ENCODE measurements at regions not wholly inside any gene's neighbourhood (a gene's known extent, or its start where the extent isn't known, plus 50 kb on each side); places are given as distances from the start of the nearest gene placed in this dataset.

GRCh38 chr18:4639628-4640310 lies 184.7 kb upstream of the DLGAP1 start:
- Mint-ChIP-seq H3K4me1 (ENCODE audit: low read depth) (no peaks in the 10 kb centered on the region), H3K9me3 (peaks cover 4% of the 10 kb centered on the region), H3K27me3 (ENCODE audit: low read depth) (no peaks in the 10 kb centered on the region), H3K4me3 (no peak overlapping the region), H3K27ac (no peak overlapping the region), H3K36me3 (ENCODE audit: low read depth) (no peaks in the 10 kb centered on the region)
- CTCF ChIA-PET = no interaction called here
- intact Hi-C loops (cut with micrococcal nuclease) = no loop called here
- DNase-seq = no peak

DNA sequence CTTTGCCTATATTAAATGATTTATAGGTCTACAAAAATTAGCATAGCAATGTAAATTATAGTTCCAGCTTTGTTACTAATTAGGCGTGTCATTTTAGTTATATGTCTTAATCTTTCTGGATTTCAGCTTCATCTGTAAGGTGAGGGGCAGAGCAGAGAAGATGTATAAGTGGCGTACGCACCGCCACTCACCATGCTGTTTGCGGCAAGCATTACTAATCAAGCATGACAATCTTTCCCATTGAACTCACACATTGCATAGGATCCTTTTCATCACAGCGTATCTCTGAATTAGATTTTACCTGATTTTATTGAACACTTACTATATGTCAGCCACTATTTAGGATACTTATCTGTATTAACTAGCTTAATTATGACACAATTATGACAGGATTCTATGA lies 183.6 kb upstream of the DLGAP1 start:
- intact Hi-C loops (cut with micrococcal nuclease) = no loop called here
- Mint-ChIP-seq H3K27ac (no peak overlapping the region), H3K36me3 (ENCODE audit: low read depth) (no peaks in the 10 kb centered on the region), H3K9me3 (no peaks in the 10 kb centered on the region), H3K4me3 (no peak overlapping the region), H3K4me1 (ENCODE audit: low read depth) (no peaks in the 10 kb centered on the region), H3K27me3 (ENCODE audit: low read depth) (no peaks in the 10 kb centered on the region)
- DNase-seq = no peak
- CTCF ChIA-PET = no interaction called here

DNA sequence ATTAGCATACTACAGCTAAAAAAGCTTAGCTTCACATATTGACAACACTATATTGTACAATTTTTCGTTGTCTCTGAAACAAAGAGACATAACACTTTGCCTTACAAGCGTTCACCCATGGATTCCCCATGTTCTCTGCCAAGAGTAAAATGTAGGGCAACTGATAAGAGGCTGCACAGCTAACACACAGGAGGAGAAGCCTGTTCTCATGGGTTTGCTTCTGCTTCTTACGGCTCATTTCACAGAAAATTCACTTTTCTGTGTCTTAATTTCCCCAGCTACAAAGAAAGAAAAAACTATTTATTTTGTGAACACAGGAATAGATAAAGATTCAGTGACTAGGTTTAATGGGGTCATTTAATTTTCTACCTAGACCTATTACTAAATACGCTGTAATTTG lies 182.8 kb upstream of the DLGAP1 start:
- Mint-ChIP-seq H3K36me3 (ENCODE audit: low read depth) (no peaks in the 10 kb centered on the region), H3K27me3 (ENCODE audit: low read depth) (no peaks in the 10 kb centered on the region), H3K27ac (no peak overlapping the region), H3K4me3 (no peak overlapping the region), H3K9me3 (peaks cover 1% of the 10 kb centered on the region), H3K4me1 (ENCODE audit: low read depth) (no peaks in the 10 kb centered on the region)
- CTCF ChIA-PET = interaction anchor here (0.6 kb wide), 1 partner anchor 99 kb away, joined by 3 read pairs; no protein-coding TSS in a partner anchor
- no peak for DNase-seq
- intact Hi-C loops (cut with micrococcal nuclease) = no loop called here

GRCh38 chr18:4636967-4637366 lies 181.9 kb upstream of the DLGAP1 start:
- CTCF ChIA-PET = no interaction called here
- Mint-ChIP-seq H3K27ac (no peak overlapping the region), H3K27me3 (ENCODE audit: low read depth) (no peaks in the 10 kb centered on the region), H3K4me1 (ENCODE audit: low read depth) (no peaks in the 10 kb centered on the region), H3K9me3 (peaks cover 5% of the 10 kb centered on the region), H3K4me3 (no peak overlapping the region), H3K36me3 (ENCODE audit: low read depth) (no peaks in the 10 kb centered on the region)
- DNase-seq = no peak
- intact Hi-C loops (cut with micrococcal nuclease) = no loop called here

DNA sequence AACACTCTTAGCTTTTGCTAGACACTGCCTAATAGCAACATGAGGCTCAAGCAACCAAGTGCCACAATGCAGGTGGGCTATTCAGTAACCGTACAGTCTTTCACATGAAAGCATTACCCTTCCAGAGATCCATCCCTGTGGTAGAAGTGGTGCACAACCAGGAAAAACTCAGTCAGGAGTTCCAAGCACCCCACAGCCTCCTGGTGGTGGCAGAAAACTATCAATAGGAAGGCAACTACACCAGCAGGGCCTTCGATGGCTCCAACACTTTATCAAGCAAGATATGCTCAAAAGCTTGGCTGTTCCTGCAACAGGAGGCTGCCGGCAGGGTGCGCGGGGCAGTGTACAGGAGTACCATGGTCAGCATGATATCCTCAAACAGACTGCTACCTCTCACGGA lies 176.1 kb upstream of the DLGAP1 start:
- H3K9me3 Mint-ChIP-seq = peaks cover 5% of the 10 kb centered on the region
- H3K4me3 Mint-ChIP-seq = no peak overlapping the region
- no peaks in the 10 kb centered on the region for H3K27me3 Mint-ChIP-seq (ENCODE audit: low read depth)
- H3K36me3 Mint-ChIP-seq (ENCODE audit: low read depth) = no peaks in the 10 kb centered on the region
- CTCF ChIA-PET = no interaction called here
- no peak for DNase-seq
- H3K27ac Mint-ChIP-seq = no peak overlapping the region
- intact Hi-C loops (cut with micrococcal nuclease) = no loop called here
- H3K4me1 Mint-ChIP-seq (ENCODE audit: low read depth) = no peaks in the 10 kb centered on the region

- H3K27me3 Mint-ChIP-seq (ENCODE audit: low read depth) = no peaks in the 10 kb centered on the region
- peaks cover 2% of the 10 kb centered on the region for H3K9me3 Mint-ChIP-seq
- no peak for DNase-seq
- intact Hi-C loops (cut with micrococcal nuclease) = no loop called here
- no peaks in the 10 kb centered on the region for H3K36me3 Mint-ChIP-seq (ENCODE audit: low read depth)
- no peaks in the 10 kb centered on the region for H3K4me1 Mint-ChIP-seq (ENCODE audit: low read depth)
- H3K27ac Mint-ChIP-seq = no peak overlapping the region
- no peak overlapping the region for H3K4me3 Mint-ChIP-seq
- CTCF ChIA-PET = no interaction called here
Measured at GRCh38 chr18:4605212-4605611, 150.1 kb upstream of the DLGAP1 start.

- H3K27ac Mint-ChIP-seq = no peak overlapping the region
- H3K36me3 Mint-ChIP-seq (ENCODE audit: low read depth) = no peaks in the 10 kb centered on the region
- no peak overlapping the region for H3K4me3 Mint-ChIP-seq
- H3K4me1 Mint-ChIP-seq (ENCODE audit: low read depth) = no peaks in the 10 kb centered on the region
- no peaks in the 10 kb centered on the region for H3K27me3 Mint-ChIP-seq (ENCODE audit: low read depth)
- CTCF ChIA-PET = no interaction called here
- no peak for DNase-seq
- H3K9me3 Mint-ChIP-seq = peaks cover 2% of the 10 kb centered on the region
- intact Hi-C loops (cut with micrococcal nuclease) = no loop called here
Measured at GRCh38 chr18:4603955-4604354, 148.8 kb upstream of the DLGAP1 start.

GRCh38 chr18:4599312-4599711 lies 144.2 kb upstream of the DLGAP1 start:
- Mint-ChIP-seq H3K36me3 (ENCODE audit: low read depth) (no peaks in the 10 kb centered on the region), H3K27me3 (ENCODE audit: low read depth) (no peaks in the 10 kb centered on the region), H3K27ac (no peak overlapping the region), H3K9me3 (no peaks in the 10 kb centered on the region), H3K4me1 (ENCODE audit: low read depth) (no peaks in the 10 kb centered on the region), H3K4me3 (no peak overlapping the region)
- no peak for DNase-seq
- intact Hi-C loops (cut with micrococcal nuclease) = no loop called here
- CTCF ChIA-PET = no interaction called here

- Mint-ChIP-seq H3K4me3 (no peak overlapping the region), H3K36me3 (ENCODE audit: low read depth) (no peaks in the 10 kb centered on the region), H3K27me3 (ENCODE audit: low read depth) (no peaks in the 10 kb centered on the region), H3K27ac (no peak overlapping the region), H3K9me3 (peaks cover 3% of the 10 kb centered on the region), H3K4me1 (ENCODE audit: low read depth) (no peaks in the 10 kb centered on the region)
- CTCF ChIA-PET = no interaction called here
- no peak for DNase-seq
- intact Hi-C loops (cut with micrococcal nuclease) = no loop called here
Measured at GRCh38 chr18:4597301-4597700, 142.2 kb upstream of the DLGAP1 start.

- intact Hi-C loops (cut with micrococcal nuclease) = no loop called here
- H3K9me3 Mint-ChIP-seq = peaks cover 5% of the 10 kb centered on the region
- H3K27ac Mint-ChIP-seq = no peak overlapping the region
- no peaks in the 10 kb centered on the region for H3K4me1 Mint-ChIP-seq (ENCODE audit: low read depth)
- H3K4me3 Mint-ChIP-seq = no peak overlapping the region
- no peaks in the 10 kb centered on the region for H3K36me3 Mint-ChIP-seq (ENCODE audit: low read depth)
- H3K27me3 Mint-ChIP-seq (ENCODE audit: low read depth) = no peaks in the 10 kb centered on the region
- CTCF ChIA-PET = no interaction called here
- DNase-seq = no peak
Measured at GRCh38 chr18:4593895-4594294, 138.8 kb upstream of the DLGAP1 start.

GRCh38 chr18:4593459-4593858 lies 138.4 kb upstream of the DLGAP1 start:
- Mint-ChIP-seq H3K4me3 (no peak overlapping the region), H3K36me3 (ENCODE audit: low read depth) (no peaks in the 10 kb centered on the region), H3K4me1 (ENCODE audit: low read depth) (no peaks in the 10 kb centered on the region), H3K27me3 (ENCODE audit: low read depth) (no peaks in the 10 kb centered on the region), H3K27ac (no peak overlapping the region), H3K9me3 (peaks cover 5% of the 10 kb centered on the region)
- DNase-seq = no peak
- intact Hi-C loops (cut with micrococcal nuclease) = no loop called here
- CTCF ChIA-PET = no interaction called here

GRCh38 chr18:4589056-4589800 lies 134.1 kb upstream of the DLGAP1 start:
- no peaks in the 10 kb centered on the region for H3K27me3 Mint-ChIP-seq (ENCODE audit: low read depth)
- intact Hi-C loops (cut with micrococcal nuclease) = no loop called here
- no peak for DNase-seq
- no peak overlapping the region for H3K4me3 Mint-ChIP-seq
- H3K27ac Mint-ChIP-seq = no peak overlapping the region
- CTCF ChIA-PET = no interaction called here
- no peaks in the 10 kb centered on the region for H3K4me1 Mint-ChIP-seq (ENCODE audit: low read depth)
- peaks cover 5% of the 10 kb centered on the region for H3K9me3 Mint-ChIP-seq
- no peaks in the 10 kb centered on the region for H3K36me3 Mint-ChIP-seq (ENCODE audit: low read depth)

DNA sequence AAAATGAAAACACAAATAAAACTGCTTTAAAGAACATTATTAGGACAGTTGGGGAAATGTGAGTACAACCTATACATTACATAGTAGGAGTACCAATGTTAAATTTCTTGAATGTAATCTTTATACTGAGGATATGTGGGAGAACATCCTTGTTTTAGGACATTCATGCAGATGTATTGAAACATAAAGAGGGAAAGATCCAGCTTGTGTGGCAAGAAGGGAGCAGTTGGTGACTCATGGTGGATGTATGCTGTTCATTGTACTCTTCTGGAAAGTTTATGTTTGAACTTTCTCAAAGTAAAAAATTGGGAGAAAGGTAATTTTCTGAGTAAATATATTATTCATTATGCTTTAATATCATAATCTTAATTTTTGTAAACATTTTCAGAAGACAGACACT lies 132.1 kb upstream of the DLGAP1 start:
- intact Hi-C loops (cut with micrococcal nuclease) = no loop called here
- H3K27me3 Mint-ChIP-seq (ENCODE audit: low read depth) = no peaks in the 10 kb centered on the region
- CTCF ChIA-PET = no interaction called here
- H3K36me3 Mint-ChIP-seq (ENCODE audit: low read depth) = no peaks in the 10 kb centered on the region
- H3K27ac Mint-ChIP-seq = no peak overlapping the region
- no peaks in the 10 kb centered on the region for H3K4me1 Mint-ChIP-seq (ENCODE audit: low read depth)
- no peak overlapping the region for H3K4me3 Mint-ChIP-seq
- peaks cover 2% of the 10 kb centered on the region for H3K9me3 Mint-ChIP-seq
- DNase-seq = no peak
